HG02973 (cell line): ENCODE measurements at regions not wholly inside any gene's neighbourhood (a gene's known extent, or its start where the extent isn't known, plus 50 kb on each side); places are given as distances from the start of the nearest gene placed in this dataset.

Experiments
- ATAC-seq: cut with Tn5 transposase; IDR thresholded peaks from one replicate; pipeline ENCODE4 v1.9.1; 2021; ENCODE audit warnings: moderate library complexity; ENCODE audit not compliant: unreplicated experiment

GRCh38 chr3:111339017-111339416 is 203.0 kb upstream of the CD96 start:
- no peak for ATAC-seq

GRCh38 chr3:111351334-111351733 is 190.7 kb upstream of the CD96 start:
- ATAC-seq: no peak

GRCh38 chr3:111352585-111352984 is 189.4 kb upstream of the CD96 start:
- no peak for ATAC-seq

GRCh38 chr3:111359261-111360030 is 182.6 kb upstream of the CD96 start:
- no peak for ATAC-seq

- no peak for ATAC-seq
These were observed 179.5 kb upstream of the CD96 start for GRCh38 chr3:111362381-111363009.

GRCh38 chr3:111366515-111366914 is 175.5 kb upstream of the CD96 start:
- no peak for ATAC-seq

- ATAC-seq: no peak
These were observed 173.9 kb upstream of the CD96 start for GRCh38 chr3:111368056-111368455.

- ATAC-seq: no peak
These were observed 172.0 kb upstream of the CD96 start for GRCh38 chr3:111369958-111370357.

GRCh38 chr3:111373239-111373638 is 168.8 kb upstream of the CD96 start:
- no peak for ATAC-seq

GRCh38 chr3:111373861-111374260 is 168.1 kb upstream of the CD96 start:
- no peak for ATAC-seq

GRCh38 chr3:111385971-111386495 is 156.0 kb upstream of the CD96 start:
- no peak for ATAC-seq

- ATAC-seq: no peak
These were observed 149.1 kb upstream of the CD96 start for GRCh38 chr3:111392894-111393398.

- ATAC-seq: no peak
These were observed 129.3 kb upstream of the CD96 start for GRCh38 chr3:111412656-111413055.

- no peak for ATAC-seq
These were observed 127.5 kb upstream of the CD96 start for GRCh38 chr3:111414531-111414930.

- no peak for ATAC-seq
These were observed 127.0 kb upstream of the CD96 start for GRCh38 chr3:111415018-111415417.

- no peak for ATAC-seq
These were observed 123.6 kb upstream of the CD96 start for GRCh38 chr3:111418391-111418790.

GRCh38 chr3:111428301-111428700 is 113.7 kb upstream of the CD96 start:
- no peak for ATAC-seq

- no peak for ATAC-seq
These were observed 106.9 kb upstream of the CD96 start for GRCh38 chr3:111434941-111435622.

GRCh38 chr3:111438283-111438682 is 103.7 kb upstream of the CD96 start:
- no peak for ATAC-seq

- ATAC-seq: no peak
These were observed 87.4 kb upstream of the CD96 start for GRCh38 chr3:111454551-111454950.

GRCh38 chr3:111465081-111465670 is 76.8 kb upstream of the CD96 start:
- no peak for ATAC-seq
